IPS DF 4.7 (cell line): ENCODE measurements at regions not wholly inside any gene's neighbourhood (a gene's known extent, or its start where the extent isn't known, plus 50 kb on each side); places are given as distances from the start of the nearest gene placed in this dataset.
"Not testable (repeated sequence)": the region's sequence is repeated elsewhere in the genome, so short reads cannot be mapped to it uniquely, and the experiment has no call there.

Experiments
- DNase-seq: peaks from one replicate; pipeline ENCODE4 v3.0.0-alpha.2; 2013; ENCODE audit warnings: low spot score; ENCODE audit errors: extremely low read depth

DNA sequence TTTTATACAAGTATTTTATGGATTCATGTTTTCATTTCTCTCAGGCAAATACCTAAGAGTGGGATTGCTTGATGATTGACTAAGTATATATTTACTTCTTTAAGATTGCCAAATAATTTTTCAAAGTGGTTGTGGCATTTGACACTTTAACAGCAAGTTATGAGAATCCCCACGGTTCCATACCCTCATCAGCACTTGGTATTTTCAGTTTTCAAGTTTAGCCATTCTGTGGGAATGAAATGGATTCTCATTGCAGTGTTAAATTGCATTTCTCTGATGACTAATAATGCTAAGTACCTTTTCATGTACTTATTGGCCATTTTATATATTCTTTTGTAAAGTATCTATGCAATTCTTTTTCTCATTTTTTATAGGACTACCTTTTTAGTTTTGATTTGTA is 301.5 kb upstream of the DIO3 start:
- DNase-seq: no peak

DNA sequence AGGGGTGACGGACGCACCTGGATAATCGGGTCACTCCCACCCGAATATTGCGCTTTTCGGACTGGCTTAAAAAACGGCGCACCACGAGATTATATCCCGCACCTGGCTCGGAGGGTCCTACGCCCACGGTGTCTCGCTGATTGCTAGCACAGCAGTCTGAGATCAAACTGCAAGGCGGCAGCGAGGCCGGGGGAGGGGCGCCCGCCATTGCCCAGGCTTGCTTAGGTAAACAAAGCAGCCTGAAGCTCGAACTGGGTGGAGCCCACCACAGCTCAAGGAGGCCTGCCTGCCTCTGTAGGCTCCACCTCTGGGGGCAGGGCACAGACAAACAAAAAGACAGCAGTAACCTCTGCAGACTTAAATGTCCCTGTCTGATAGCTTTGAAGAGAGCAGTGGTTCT is 294.9 kb upstream of the DIO3 start:
- DNase-seq: not testable (repeated sequence)

DNA sequence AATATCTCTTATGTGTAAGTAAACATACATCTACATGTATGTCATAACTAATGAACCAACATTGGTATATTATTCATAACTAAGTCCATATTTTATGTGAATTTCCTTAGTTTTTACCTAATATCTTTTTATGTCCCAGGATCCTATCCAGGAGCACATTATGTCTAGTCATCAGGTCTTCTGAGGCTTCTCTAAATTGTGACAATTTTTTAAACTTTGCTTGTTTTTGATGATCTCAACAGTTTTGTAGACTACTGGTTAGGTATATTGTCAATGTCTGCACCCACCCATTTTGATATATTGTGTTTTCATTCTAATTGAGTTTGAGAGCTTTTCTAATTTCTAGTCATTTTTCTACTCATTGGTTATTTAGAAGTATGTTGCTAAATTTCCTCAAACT is 288.2 kb upstream of the DIO3 start:
- no peak for DNase-seq

DNA sequence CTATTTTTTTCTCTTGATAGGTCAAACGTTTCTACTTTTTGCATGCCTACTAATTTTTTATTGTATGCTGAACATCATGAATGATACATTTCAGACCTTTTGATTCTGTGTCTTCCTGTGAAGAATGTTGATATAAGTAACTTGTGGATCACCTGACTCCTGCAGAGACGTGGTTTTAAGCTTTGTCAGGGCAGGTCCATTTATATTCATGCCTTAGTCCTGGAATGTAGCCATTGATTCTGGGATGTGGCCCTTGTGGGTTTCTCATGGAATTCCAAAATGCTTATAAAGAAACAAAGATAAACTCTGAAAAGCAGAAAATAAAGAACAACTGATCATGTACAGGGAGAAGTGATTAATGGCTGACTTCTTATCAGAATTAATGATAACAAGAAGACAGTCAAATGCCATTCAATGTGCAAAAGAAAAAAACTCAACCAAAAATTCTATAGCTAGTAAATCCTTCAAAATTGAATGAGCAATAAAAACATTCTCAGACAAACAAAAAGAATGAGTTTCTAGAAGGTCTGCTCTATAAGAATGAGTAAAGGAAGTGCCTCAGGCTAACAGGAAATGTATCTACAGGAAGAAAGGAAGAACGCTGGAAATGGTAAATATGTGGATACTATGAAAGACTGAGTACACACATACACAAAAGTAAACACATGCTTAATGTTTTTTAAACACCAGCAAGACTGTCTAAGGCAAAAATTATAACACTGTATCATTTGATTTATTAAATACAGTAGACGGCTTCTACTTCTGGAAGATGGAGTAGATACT is 284.8 kb upstream of the DIO3 start:
- DNase-seq: no peak

GRCh38 chr14:101282418-101282817 is 278.9 kb upstream of the DIO3 start:
- no peak for DNase-seq

DNA sequence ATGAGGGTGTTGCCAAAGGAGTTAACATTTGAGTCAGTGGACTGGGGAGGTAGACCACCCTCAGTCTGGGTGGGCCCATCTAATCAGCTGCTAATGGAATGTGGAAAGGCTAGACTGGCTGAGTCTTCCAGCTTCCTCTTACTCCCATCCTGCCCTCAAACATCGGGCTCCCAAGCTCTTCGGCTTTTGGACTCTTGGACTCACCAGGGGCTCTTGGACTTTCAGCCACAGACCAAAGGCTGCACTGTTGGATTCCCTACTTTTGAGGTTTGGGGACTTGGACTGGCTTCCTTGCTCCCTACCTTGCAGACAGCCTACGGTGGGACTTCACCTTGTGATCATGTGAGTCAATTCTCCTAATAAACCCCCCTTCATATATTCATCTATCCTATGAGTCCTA is 276.6 kb upstream of the DIO3 start:
- no peak for DNase-seq

GRCh38 chr14:101286271-101287018 is 274.9 kb upstream of the DIO3 start:
- DNase-seq: no peak

DNA sequence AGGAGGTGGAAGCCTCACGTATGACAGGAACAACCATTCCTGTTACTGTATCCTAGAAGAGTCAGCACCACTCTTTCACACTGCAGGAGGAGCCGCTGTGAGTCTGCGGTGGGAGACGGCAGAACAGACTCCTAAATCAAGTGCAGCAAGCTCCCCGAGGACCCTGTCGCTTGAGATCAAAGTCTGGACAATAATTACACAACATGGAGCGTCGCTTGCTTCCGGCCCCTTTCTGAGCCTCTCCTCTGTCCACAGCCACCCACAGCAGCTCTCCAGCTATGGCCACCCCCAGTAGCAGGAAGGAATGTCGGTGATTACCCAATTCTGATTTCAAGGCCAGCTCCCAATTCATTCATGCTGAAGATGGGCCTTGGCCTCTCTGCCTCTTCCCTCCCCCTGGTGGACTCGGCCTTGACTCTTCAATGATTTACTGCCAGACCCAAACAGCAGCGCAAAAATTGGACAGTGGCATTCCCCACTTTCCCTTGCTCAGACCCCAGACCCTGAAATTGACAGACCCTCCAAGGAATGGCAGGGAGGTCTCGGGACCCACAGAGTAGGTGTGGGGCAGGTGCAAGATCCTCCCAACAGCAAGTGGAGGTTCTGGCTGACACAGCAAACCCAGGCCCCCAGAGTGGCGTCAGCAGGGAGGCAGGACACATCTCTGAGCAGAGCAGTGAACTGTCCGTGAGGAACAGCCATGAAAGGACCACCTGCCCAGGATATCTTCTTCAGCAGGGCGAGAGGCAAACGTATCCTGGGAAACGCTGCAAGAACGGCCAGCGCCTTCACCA is 272.7 kb upstream of the DIO3 start:
- no peak for DNase-seq

- no peak for DNase-seq
These were observed 272.0 kb upstream of the DIO3 start for GRCh38 chr14:101289230-101289690.

GRCh38 chr14:101289911-101290310 is 271.4 kb upstream of the DIO3 start:
- DNase-seq: no peak

DNA sequence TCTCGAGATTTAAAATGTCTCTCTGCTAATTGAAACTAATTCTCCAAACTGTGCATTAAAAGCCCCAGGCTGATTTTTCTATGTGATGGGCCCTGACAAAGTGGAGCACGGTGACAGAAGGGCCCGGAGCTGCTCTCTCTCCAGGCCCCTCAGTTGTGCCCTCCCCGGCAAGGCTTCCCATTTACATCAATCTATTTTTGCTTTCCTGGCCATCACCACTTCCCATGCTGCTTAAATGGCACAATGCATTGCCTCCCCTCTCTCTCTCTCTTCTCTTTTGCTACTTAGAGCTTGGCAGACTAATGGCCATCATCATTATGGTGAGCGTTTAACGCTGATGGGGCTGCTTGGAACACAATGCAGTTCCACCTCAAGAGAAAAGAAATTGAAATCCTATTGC is 270.7 kb upstream of the DIO3 start:
- DNase-seq: no peak

DNA sequence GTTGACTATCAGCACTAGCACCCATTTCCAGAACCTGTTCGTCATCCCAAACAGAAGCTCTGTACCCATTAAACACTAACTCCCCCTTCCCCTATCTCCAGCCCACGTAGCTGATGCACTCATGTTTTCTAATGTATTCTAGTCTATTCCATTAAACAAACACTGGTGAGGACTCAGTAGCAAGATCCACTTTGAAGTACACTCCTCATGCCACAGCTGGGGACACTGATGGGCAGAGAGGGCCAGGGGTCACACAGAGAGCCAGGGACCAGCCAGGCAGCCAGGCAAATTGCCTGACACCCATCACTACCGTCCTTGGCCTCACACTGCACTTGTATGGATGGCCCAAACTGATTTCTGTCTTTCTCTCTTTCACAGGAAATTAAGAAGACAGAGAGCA is 269.9 kb upstream of the DIO3 start:
- DNase-seq: no peak

DNA sequence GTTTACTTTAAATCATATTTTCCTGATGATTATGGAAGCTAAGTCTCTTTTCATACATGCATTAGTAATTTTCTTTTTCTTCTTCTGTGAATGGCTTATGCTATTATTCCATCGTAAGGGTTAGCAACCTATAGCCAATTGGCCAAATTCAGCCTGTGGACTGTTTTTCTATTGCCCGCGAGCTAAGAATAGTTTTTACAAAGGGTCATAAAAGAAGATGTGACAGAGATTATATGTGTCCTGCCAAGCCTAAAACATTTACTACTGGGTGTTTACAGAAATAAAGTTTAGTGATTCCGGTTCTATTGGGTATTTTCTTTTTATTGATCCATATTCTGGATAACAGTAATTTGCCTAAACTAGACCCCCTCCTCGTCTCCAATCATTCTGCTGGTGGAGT is 268.8 kb upstream of the DIO3 start:
- no peak for DNase-seq

DNA sequence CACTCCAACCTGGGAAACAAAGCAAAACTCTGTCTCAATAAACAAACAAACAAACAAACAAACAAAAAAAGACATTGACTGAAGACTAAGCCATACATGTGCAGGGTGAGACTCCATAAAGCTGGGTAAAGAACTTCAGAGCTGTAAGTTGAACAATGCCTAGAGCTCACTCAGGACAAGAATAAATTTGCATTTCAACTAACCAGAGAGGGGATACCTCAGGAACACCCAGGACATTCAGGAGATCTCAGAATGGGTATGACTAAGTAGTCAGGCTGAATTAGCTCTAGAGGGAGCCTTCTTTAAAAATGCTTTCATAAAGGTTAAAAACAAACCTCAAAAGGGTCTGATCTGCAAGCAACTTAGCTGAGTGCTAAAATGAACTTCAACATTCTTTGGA is 267.7 kb upstream of the DIO3 start:
- no peak for DNase-seq

GRCh38 chr14:101294136-101294535 is 267.2 kb upstream of the DIO3 start:
- no peak for DNase-seq

DNA sequence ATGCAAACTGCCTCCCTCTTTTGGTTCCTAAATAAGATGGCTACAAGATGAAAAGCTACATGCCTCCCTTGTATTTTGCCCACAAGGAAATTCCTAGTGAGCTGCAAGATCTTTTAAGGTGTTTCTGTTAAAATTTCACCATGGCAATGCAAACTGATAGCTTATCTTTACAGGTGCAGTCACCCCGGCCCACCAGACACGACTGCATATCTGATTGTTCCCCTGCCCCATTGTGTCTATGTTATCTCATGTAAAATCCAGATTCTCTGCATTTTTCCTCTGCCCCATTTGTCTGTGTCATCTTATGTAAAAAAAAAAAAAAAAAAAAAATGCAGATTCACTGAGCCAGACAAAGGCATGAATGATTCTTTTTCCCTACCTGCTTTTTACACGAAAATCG is 261.5 kb upstream of the DIO3 start:
- DNase-seq: not testable (repeated sequence)

GRCh38 chr14:101301011-101301410 is 260.3 kb upstream of the DIO3 start:
- no peak for DNase-seq

- DNase-seq: not testable (repeated sequence)
These were observed 254.1 kb upstream of the DIO3 start for GRCh38 chr14:101307162-101307561.

DNA sequence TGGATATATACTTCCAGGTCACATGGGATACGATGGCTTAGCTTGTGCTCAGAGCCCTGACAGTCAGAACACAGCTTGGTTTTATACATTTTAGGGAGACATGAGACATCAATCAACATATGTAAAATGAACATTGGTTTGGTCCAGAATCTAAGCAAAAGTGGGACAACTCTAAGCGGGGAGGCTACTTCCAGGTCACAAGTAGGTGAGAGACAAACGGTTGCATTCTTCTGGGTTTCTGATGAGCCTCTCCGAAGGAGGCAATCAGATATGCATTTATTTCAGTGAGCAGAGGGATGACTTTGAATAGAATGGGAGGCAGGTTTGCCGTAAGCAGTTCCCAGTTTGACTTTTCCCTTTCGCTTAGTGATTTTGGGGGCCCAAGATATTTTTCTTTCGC is 250.1 kb upstream of the DIO3 start:
- DNase-seq: not testable (repeated sequence)

GRCh38 chr14:101313268-101313667 is 248.0 kb upstream of the DIO3 start:
- no peak for DNase-seq

DNA sequence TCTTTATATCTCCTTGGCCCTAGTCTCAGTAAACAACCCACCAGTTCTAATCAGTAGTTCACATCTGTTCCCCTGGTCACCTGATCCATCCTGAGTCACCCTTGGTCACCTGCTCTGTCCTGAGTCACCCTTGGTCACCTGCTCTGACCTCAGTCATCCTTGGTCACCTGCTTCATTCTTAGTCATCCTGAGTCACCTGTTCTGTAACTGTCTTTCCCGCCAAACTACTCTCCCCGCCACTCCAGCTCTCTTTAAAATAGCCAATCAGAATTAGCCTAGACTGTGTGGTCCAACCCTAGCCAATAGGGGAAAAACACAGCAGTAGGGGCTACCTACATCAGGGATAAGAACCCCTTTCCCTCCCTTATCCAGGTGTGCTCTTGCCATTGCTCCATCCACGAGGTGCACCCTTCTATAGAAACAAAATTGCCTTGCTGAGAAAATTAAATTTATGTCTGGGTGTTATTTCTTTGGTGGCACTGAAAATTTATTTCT is 245.4 kb upstream of the DIO3 start:
- no peak for DNase-seq

- no peak for DNase-seq
These were observed 243.0 kb upstream of the DIO3 start for GRCh38 chr14:101318271-101318670.
